ENCODE measurements at regions not wholly inside any gene's neighbourhood (a gene's known extent, or its start where the extent isn't known, plus 50 kb on each side); places are given as distances from the start of the nearest gene placed in this dataset.

DNA sequence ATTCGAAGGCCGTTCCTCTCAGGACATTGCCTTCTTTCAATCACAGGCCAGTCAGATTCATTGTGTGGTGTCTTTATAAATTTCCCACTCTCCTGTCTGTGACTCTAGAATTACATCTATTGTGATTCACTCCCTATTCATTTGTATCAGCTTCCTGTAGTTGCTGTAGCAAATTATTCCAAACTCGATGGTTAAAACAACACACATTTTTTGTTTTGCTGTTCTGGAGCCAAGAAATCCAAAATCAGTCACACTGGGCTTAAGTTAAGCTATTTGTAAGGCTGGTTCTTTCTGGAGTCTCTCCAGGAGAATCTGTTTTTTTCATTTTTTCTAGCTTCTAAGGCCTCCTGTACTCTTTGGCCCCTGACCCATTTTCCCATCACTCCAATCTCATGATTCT is 1487.0 kb upstream of the SLC10A2 start:
- TF ChIP-seq TAF1 (IDR thresholded peaks at IDR 0.05; ENCODE audit: low read depth) (no peak), EP300 (IDR thresholded peaks at IDR 0.05; ENCODE audit: borderline replicate concordance) (no peak), TCF12 (IDR thresholded peaks at IDR 0.05; ENCODE audit: low read depth) (no peak)
